Natural killer cell (primary cell): ENCODE measurements at regions not wholly inside any gene's neighbourhood (a gene's known extent, or its start where the extent isn't known, plus 50 kb on each side); places are given as distances from the start of the nearest gene placed in this dataset.
"Not testable (repeated sequence)": the region's sequence is repeated elsewhere in the genome, so short reads cannot be mapped to it uniquely, and the experiment has no call there.

Source experiments
- ATAC-seq, 3 donors: fragments of 150-1000 bp in 2 of 3; fragments of 200-7000 bp in 1 of 3; cut with Tn5 transposase; 1 replicate in 1 of 3; 2 replicates in 2 of 3; pipeline ENCODE4 v1.10.0; 2021; ENCODE audit warnings: mild to moderate bottlenecking in 2 of 3, moderate library complexity in 2 of 3
- DNase-seq, 2 donors: peaks; one replicate each; pipeline versions ENCODE4 v3.0.0 to v3.0.0-alpha.2; 2013 to 2021; ENCODE audit warnings: mixed read lengths in 1 of 2
- H3K27ac ChIP-seq: one replicate; pipeline ENCODE4 v1.5.1; 2013; ENCODE audit warnings: mild to moderate bottlenecking, low read length
- H3K27me3 ChIP-seq: one replicate; pipeline ENCODE4 v1.6.1; 2013; ENCODE audit warnings: low read length; ENCODE audit not compliant: control insufficient read depth, insufficient read depth
- H3K36me3 ChIP-seq: one replicate; pipeline ENCODE4 v1.6.1; 2013; ENCODE audit warnings: low read length; ENCODE audit not compliant: control insufficient read depth, insufficient read depth
- H3K4me1 ChIP-seq: one replicate; pipeline ENCODE4 v1.6.1; 2013; ENCODE audit warnings: low read length; ENCODE audit not compliant: control insufficient read depth, insufficient read depth
- H3K4me3 ChIP-seq: one replicate; pipeline ENCODE4 v1.5.1; 2013; ENCODE audit warnings: low read length
- H3K9me3 ChIP-seq: one replicate; pipeline ENCODE4 v1.6.1; 2013; ENCODE audit warnings: low read length; ENCODE audit not compliant: control insufficient read depth, insufficient read depth
- H3K27ac Mint-ChIP-seq, 2 donors: one replicate each; pipeline ENCODE4 v1.8.0; 2022; ENCODE audit warnings: mild to moderate bottlenecking in 2 of 2, mixed read lengths in 2 of 2, moderate library complexity in 1 of 2
- H3K27me3 Mint-ChIP-seq, 2 donors: one replicate each; pipeline ENCODE4 v1.8.0; 2022; ENCODE audit warnings: low read depth in 2 of 2, mixed read lengths in 2 of 2
- H3K36me3 Mint-ChIP-seq: one replicate; pipeline ENCODE4 v1.8.0; 2022; ENCODE audit warnings: mixed read lengths
- H3K4me1 Mint-ChIP-seq, 2 donors: one replicate each; pipeline ENCODE4 v1.8.0; 2022; ENCODE audit warnings: mixed read lengths in 2 of 2
- H3K4me3 Mint-ChIP-seq: one replicate; pipeline ENCODE4 v1.8.0; 2022; ENCODE audit warnings: mild to moderate bottlenecking, moderate library complexity, mixed read lengths
- H3K9me3 Mint-ChIP-seq, 2 donors: one replicate each; pipeline ENCODE4 v1.8.0; 2022; ENCODE audit warnings: mixed read lengths in 2 of 2
- CTCF ChIP-seq: fragments of 200-600 bp; IDR thresholded peaks from one replicate; pipeline ENCODE4 v1.8.0; 2022; ENCODE audit warnings: antibody characterized with exemption
- WGBS: methylation state at CpG from one replicate; pipeline ENCODE4 v1.1.7; 2013; ENCODE audit warnings: missing lambda C conversion rate; ENCODE audit not compliant: insufficient coverage; 5-methylcytosine and 5-hydroxymethylcytosine counted together
- intact Hi-C: fragments of 100-400 bp; cut with micrococcal nuclease; formaldehyde crosslinking; loops from one replicate; pipeline ENCODE4 v1.14.2; 2022

DNA sequence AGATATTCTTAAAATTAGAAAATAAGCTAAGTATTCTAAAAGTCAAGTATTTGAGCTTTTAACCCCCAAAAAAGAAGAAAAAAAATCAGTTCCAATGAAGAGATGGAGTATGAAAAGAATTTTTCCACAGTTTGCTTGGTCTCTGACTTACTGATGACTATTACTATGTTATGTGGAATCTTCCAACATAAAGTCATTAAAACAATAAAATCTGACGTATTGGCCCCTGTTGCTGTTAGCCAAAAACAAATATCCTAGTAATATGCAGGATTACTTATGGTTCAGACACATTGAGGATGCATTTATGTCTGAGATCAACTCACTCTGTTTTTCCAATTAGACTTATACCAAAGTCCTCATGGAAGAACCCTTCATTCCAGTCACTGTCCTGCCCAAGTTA lies 517.2 kb upstream of the ADGRL3 start:
- no peak overlapping the region for H3K4me3 Mint-ChIP-seq
- no peaks in the 10 kb centered on the region for H3K27me3 Mint-ChIP-seq
- no peak for DNase-seq
- no peaks in the 10 kb centered on the region for H3K4me1 Mint-ChIP-seq
- H3K27me3 ChIP-seq, result no peaks in the 10 kb centered on the region
- H3K27ac ChIP-seq, result no peak overlapping the region
- ATAC-seq, result no peak
- TF ChIP-seq CTCF, result no peak
- no peak overlapping the region for H3K27ac Mint-ChIP-seq
- whole genome bisulfite sequencing, result no CpG with 5 or more reads among the region's 1 CpG
- peaks cover 7 to 8% of the 10 kb centered on the region in 2 donors for H3K9me3 Mint-ChIP-seq
- intact Hi-C loops, result no loop called here
- H3K36me3 Mint-ChIP-seq, result no peaks in the 10 kb centered on the region
- H3K4me1 ChIP-seq, result no peaks in the 10 kb centered on the region
- no peak overlapping the region for H3K4me3 ChIP-seq
- no peaks in the 10 kb centered on the region for H3K9me3 ChIP-seq
- no peaks in the 10 kb centered on the region for H3K36me3 ChIP-seq

DNA sequence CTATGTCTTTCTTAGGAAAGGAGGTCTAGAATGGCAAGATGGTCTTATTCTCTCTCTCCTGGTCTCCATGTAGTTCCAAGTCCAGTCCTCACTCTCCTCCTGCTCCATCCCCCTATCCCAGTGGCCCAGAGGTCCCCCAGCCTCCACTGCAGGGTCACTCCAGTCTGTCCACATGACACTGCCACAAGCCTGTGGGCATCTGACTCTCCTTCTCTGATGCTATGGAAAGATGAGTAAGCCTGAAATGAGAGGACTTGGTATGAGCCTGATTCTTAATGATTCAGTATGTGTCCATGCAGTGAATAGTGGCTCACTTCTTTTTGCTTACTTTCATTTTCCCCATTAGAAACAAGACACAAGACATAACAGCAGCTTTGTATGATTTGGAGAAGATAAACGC lies 516.8 kb upstream of the ADGRL3 start:
- no CpG with 5 or more reads among the region's 1 CpG for WGBS
- Mint-ChIP-seq H3K9me3 (peaks cover 3 to 6% of the 10 kb centered on the region in 2 donors), H3K27ac (no peak overlapping the region), H3K36me3 (no peaks in the 10 kb centered on the region), H3K27me3 (no peaks in the 10 kb centered on the region), H3K4me3 (no peak overlapping the region), H3K4me1 (no peaks in the 10 kb centered on the region)
- ATAC-seq (no peak), DNase-seq (no peak)
- intact Hi-C loops, result no loop called here
- H3K4me1 ChIP-seq, result no peaks in the 10 kb centered on the region
- H3K27me3 ChIP-seq, result no peaks in the 10 kb centered on the region
- no peaks in the 10 kb centered on the region for H3K9me3 ChIP-seq
- no peaks in the 10 kb centered on the region for H3K36me3 ChIP-seq
- no peak overlapping the region for H3K27ac ChIP-seq
- H3K4me3 ChIP-seq, result no peak overlapping the region
- no peak for TF ChIP-seq CTCF

DNA sequence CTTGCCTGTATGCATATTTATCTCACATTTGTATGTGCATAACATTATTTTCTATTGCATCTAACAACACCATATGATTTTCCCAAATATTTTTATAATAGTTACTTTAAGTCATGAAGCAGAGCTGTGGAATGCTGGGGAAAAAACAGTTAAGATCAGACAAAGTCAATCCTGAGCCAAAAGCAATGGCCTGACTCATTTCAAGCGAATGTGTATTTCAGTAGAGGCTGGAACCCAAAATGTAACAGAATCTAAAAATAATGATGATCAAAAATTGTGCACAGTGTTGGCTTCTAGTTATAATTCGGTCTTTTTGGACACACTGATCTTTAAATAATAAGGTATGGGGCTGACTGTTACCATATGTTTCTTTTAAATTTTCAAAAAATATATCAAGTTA lies 516.2 kb upstream of the ADGRL3 start:
- no peaks in the 10 kb centered on the region for H3K27me3 Mint-ChIP-seq
- H3K9me3 ChIP-seq, result no peaks in the 10 kb centered on the region
- no peaks in the 10 kb centered on the region for H3K36me3 Mint-ChIP-seq
- ATAC-seq (no peak), DNase-seq (no peak)
- 90% methylated on average over 1 of the region's 2 CpGs for WGBS
- no peaks in the 10 kb centered on the region for H3K4me1 Mint-ChIP-seq
- H3K27me3 ChIP-seq, result no peaks in the 10 kb centered on the region
- H3K4me1 ChIP-seq, result no peaks in the 10 kb centered on the region
- H3K27ac ChIP-seq, result no peak overlapping the region
- H3K4me3 Mint-ChIP-seq, result no peak overlapping the region
- TF ChIP-seq CTCF, result no peak
- no peak overlapping the region for H3K4me3 ChIP-seq
- H3K27ac Mint-ChIP-seq, result no peak overlapping the region
- peaks cover 3 to 6% of the 10 kb centered on the region in 2 donors for H3K9me3 Mint-ChIP-seq
- H3K36me3 ChIP-seq, result no peaks in the 10 kb centered on the region
- intact Hi-C loops, result no loop called here

- H3K9me3 ChIP-seq, H3K4me3 ChIP-seq, H3K27me3 ChIP-seq, H3K4me3 Mint-ChIP-seq, H3K36me3 Mint-ChIP-seq, H3K4me1 ChIP-seq, H3K27me3 Mint-ChIP-seq, intact Hi-C loops, H3K27ac Mint-ChIP-seq, H3K27ac ChIP-seq, ATAC-seq, DNase-seq, H3K36me3 ChIP-seq, H3K4me1 Mint-ChIP-seq: not testable (repeated sequence)
- H3K9me3 Mint-ChIP-seq, result peaks cover 14 to 27% of the 10 kb centered on the region in 2 donors
- 85% methylated on average over 5 of the region's 5 CpGs for WGBS
Measured at GRCh38 chr4:60696062-60696461, 504.1 kb upstream of the ADGRL3 start.
